HCT116 (cell line): ENCODE measurements at regions not wholly inside any gene's neighbourhood (a gene's known extent, or its start where the extent isn't known, plus 50 kb on each side); places are given as distances from the start of the nearest gene placed in this dataset.

Source experiments
- CEBPB ChIP-seq: IDR thresholded peaks from 2 replicates; pipeline ENCODE4 v1.6.1; 2012; ENCODE audit warnings: low read depth
- ELF1 ChIP-seq: IDR thresholded peaks from 2 replicates; pipeline ENCODE4 v1.6.1; 2012; ENCODE audit warnings: low read depth, borderline replicate concordance
- EZH2phosphoT487 ChIP-seq: fragments of 200-600 bp; IDR thresholded peaks from 2 replicates; pipeline ENCODE4 v1.6.1; 2018; ENCODE audit warnings: antibody characterized with exemption, borderline replicate concordance
- POLR2A ChIP-seq: IDR thresholded peaks from 2 replicates; pipeline ENCODE4 v1.7.0; 2011; ENCODE audit warnings: borderline replicate concordance; ENCODE audit not compliant: insufficient read depth, insufficient read length; ENCODE audit errors: extremely low read depth
- POLR2AphosphoS5 ChIP-seq: IDR thresholded peaks from 2 replicates; pipeline ENCODE4 v1.6.1; 2011; ENCODE audit warnings: mild to moderate bottlenecking, low read depth, low read length, moderate library complexity
- SP1 ChIP-seq: IDR thresholded peaks from 2 replicates; pipeline ENCODE4 v1.6.1; 2012; ENCODE audit warnings: low read depth
- ZNF274 ChIP-seq: fragments of 200-500 bp; sonication (Bioruptor generic); IDR thresholded peaks from 2 replicates; pipeline ENCODE4 v1.6.1; 2014; ENCODE audit warnings: mild to moderate bottlenecking, low read depth, low read length, inconsistent platforms
- TF ChIP-seq, protein P1 (sequence below): IDR thresholded peaks from 2 replicates; pipeline ENCODE4 v1.6.1; 2012; ENCODE audit warnings: low read depth
- TF ChIP-seq, protein P2 (sequence below), 3 experiments: fragments of 200-600 bp in 1 of 3; sonication (generic) in 1 of 3; IDR thresholded peaks in 2 of 3; conservative IDR thresholded peaks in 1 of 3; 2 replicates each; pipeline ENCODE4 v1.5.1; 2012 to 2017; ENCODE audit warnings: low read depth in 2 of 3, low read length in 2 of 3, antibody characterized with exemption in 1 of 3, borderline replicate concordance in 1 of 3, control low read depth in 1 of 3, mild to moderate bottlenecking in 1 of 3, mixed read lengths in 1 of 3, mixed run types in 1 of 3, moderate library complexity in 1 of 3; ENCODE audit not compliant: insufficient read depth in 1 of 3
- TF ChIP-seq, protein P3 (sequence below): IDR thresholded peaks from 2 replicates; pipeline ENCODE4 v1.6.1; 2012

DNA sequence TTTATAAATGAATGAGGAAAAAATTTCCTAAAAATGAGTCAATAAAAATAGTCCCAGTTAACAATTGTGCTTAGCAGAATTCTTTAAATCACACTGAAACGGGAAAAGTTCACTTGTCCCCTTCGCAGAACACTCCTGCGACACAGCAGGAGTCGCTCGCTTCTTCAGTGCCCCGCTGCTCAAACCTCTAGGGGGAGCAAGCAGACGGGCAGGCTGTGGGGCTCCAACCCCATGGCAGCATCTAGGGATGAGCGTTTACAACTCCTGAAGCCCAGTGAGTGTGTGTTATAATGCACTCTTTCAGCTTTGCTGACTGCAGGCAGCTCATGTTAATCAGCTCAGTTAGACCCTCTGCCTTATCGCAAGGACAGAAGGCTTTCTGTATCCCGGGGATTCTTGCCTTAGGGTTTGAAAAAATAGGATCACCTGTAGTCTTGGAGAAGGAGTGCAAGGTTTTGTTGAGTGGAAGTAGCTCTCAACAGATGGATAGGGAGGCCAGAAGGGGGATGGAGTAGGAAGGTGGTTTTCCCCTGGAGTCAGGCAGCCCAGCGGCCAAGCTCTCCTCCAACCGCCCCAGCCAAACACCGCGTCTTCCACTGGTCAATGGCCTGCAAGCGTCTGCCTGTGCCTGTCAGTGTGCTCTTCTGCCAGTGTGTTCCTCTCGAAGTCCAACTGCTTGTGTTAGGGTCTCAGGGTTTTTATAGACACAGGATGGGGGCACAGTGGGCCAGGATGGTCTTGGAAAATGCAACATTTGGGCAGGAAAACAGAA is 1977.7 kb upstream of the LRRTM1 start:
- no peak for TF ChIP-seq CEBPB
- TF ChIP-seq POLR2A = no peak
- TF ChIP-seq, protein P1, sequence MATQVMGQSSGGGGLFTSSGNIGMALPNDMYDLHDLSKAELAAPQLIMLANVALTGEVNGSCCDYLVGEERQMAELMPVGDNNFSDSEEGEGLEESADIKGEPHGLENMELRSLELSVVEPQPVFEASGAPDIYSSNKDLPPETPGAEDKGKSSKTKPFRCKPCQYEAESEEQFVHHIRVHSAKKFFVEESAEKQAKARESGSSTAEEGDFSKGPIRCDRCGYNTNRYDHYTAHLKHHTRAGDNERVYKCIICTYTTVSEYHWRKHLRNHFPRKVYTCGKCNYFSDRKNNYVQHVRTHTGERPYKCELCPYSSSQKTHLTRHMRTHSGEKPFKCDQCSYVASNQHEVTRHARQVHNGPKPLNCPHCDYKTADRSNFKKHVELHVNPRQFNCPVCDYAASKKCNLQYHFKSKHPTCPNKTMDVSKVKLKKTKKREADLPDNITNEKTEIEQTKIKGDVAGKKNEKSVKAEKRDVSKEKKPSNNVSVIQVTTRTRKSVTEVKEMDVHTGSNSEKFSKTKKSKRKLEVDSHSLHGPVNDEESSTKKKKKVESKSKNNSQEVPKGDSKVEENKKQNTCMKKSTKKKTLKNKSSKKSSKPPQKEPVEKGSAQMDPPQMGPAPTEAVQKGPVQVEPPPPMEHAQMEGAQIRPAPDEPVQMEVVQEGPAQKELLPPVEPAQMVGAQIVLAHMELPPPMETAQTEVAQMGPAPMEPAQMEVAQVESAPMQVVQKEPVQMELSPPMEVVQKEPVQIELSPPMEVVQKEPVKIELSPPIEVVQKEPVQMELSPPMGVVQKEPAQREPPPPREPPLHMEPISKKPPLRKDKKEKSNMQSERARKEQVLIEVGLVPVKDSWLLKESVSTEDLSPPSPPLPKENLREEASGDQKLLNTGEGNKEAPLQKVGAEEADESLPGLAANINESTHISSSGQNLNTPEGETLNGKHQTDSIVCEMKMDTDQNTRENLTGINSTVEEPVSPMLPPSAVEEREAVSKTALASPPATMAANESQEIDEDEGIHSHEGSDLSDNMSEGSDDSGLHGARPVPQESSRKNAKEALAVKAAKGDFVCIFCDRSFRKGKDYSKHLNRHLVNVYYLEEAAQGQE = no peak
- TF ChIP-seq ELF1 = no peak
- TF ChIP-seq ZNF274 = no peak
- TF ChIP-seq, protein P2, sequence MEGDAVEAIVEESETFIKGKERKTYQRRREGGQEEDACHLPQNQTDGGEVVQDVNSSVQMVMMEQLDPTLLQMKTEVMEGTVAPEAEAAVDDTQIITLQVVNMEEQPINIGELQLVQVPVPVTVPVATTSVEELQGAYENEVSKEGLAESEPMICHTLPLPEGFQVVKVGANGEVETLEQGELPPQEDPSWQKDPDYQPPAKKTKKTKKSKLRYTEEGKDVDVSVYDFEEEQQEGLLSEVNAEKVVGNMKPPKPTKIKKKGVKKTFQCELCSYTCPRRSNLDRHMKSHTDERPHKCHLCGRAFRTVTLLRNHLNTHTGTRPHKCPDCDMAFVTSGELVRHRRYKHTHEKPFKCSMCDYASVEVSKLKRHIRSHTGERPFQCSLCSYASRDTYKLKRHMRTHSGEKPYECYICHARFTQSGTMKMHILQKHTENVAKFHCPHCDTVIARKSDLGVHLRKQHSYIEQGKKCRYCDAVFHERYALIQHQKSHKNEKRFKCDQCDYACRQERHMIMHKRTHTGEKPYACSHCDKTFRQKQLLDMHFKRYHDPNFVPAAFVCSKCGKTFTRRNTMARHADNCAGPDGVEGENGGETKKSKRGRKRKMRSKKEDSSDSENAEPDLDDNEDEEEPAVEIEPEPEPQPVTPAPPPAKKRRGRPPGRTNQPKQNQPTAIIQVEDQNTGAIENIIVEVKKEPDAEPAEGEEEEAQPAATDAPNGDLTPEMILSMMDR (IDR thresholded peaks at IDR 0.05 in 2 of 3, conservative IDR thresholded peaks at IDR 0.05 in 1 of 3; ENCODE audit: borderline replicate concordance in 1 of 3, insufficient read depth in 1 of 3, low read depth in 2 of 3, low read length in 2 of 3) = peak; percentile 16 to 58 (median 47); a peak in 5 of 6 replicates
- no peak for TF ChIP-seq POLR2AphosphoS5
- TF ChIP-seq, protein P3, sequence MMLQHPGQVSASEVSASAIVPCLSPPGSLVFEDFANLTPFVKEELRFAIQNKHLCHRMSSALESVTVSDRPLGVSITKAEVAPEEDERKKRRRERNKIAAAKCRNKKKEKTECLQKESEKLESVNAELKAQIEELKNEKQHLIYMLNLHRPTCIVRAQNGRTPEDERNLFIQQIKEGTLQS = no peak
- no peak for TF ChIP-seq EZH2phosphoT487
- TF ChIP-seq SP1 = no peak
